HEK293 (cell line): ENCODE measurements at regions not wholly inside any gene's neighbourhood (a gene's known extent, or its start where the extent isn't known, plus 50 kb on each side); places are given as distances from the start of the nearest gene placed in this dataset.
"Not testable (repeated sequence)": the region's sequence is repeated elsewhere in the genome, so short reads cannot be mapped to it uniquely, and the experiment has no call there.

Source experiments
- CTCF ChIA-PET: fragments of 350-600 bp; formaldehyde crosslinking; extraction: SDS; loops from one replicate; lab custom pipeline; 2021; ENCODE audit warnings: antibody characterized with exemption; lab: Yijun Ruan, JAX
- POLR2A ChIA-PET: fragments of 300-600 bp; formaldehyde crosslinking; extraction: SDS; loops from one replicate; lab custom pipeline; 2020; ENCODE audit warnings: antibody characterized with exemption, inconsistent platforms; lab: Yijun Ruan, JAX
- H3K27ac ChIP-seq: fragments of 200-500 bp; sonication (Bioruptor generic); 2 replicates; pipeline ENCODE4 v1.5.1; 2014; ENCODE audit warnings: low read depth, low read length, control low read depth, inconsistent platforms; ENCODE audit errors: extremely low read depth
- H3K36me3 ChIP-seq, 2 experiments: fragments of 200-500 bp in 1 of 2; sonication (Bioruptor generic) in 1 of 2; 1 replicate in 1 of 2; 2 replicates in 1 of 2; pipeline ENCODE4 v1.5.1; 2014 to 2017; ENCODE audit warnings: inconsistent platforms in 2 of 2, low read length in 2 of 2; ENCODE audit not compliant: control insufficient read depth in 2 of 2, insufficient read depth in 1 of 2
- H3K4me1 ChIP-seq: fragments of 200-500 bp; sonication (Bioruptor generic); 2 replicates; pipeline ENCODE4 v1.5.1; 2014; ENCODE audit warnings: mild to moderate bottlenecking, low read length, inconsistent platforms; ENCODE audit not compliant: control insufficient read depth, insufficient read depth
- H3K4me3 ChIP-seq: 2 replicates; pipeline ENCODE4 v1.5.1; 2011; ENCODE audit warnings: low read depth, mild to moderate bottlenecking, control low read depth, low read length, moderate library complexity
- H3K9me3 ChIP-seq: fragments of 200-500 bp; sonication (Bioruptor generic); 2 replicates; pipeline ENCODE4 v1.5.1; 2014; ENCODE audit warnings: low read depth, low read length, inconsistent platforms; ENCODE audit not compliant: control insufficient read depth, insufficient read depth
- FEZF1 ChIP-seq: fragments of 450-650 bp; formaldehyde crosslinking; IDR thresholded peaks from 2 replicates; pipeline ENCODE4 v1.5.1; 2016; ENCODE audit warnings: missing biosample characterization, missing genetic modification characterization
- OVOL3 ChIP-seq: fragments of 450-650 bp; formaldehyde crosslinking; IDR thresholded peaks from 2 replicates; pipeline ENCODE4 v1.5.1; 2016; ENCODE audit warnings: missing biosample characterization, missing genetic modification characterization
- REST ChIP-seq: fragments of 450-650 bp; formaldehyde crosslinking; IDR thresholded peaks from 2 replicates; pipeline ENCODE4 v1.5.1; 2016; ENCODE audit warnings: missing biosample characterization, missing genetic modification characterization
- WT1 ChIP-seq: fragments of 450-650 bp; formaldehyde crosslinking; IDR thresholded peaks from 2 replicates; pipeline ENCODE4 v1.5.1; 2016; ENCODE audit warnings: missing biosample characterization, missing genetic modification characterization
- YY2 ChIP-seq: fragments of 450-650 bp; formaldehyde crosslinking; IDR thresholded peaks from 2 replicates; pipeline ENCODE4 v1.5.1; 2016; ENCODE audit warnings: missing biosample characterization, missing genetic modification characterization
- ZFHX2 ChIP-seq: fragments of 450-650 bp; formaldehyde crosslinking; conservative IDR thresholded peaks from 2 replicates; pipeline ENCODE4 v1.5.1; 2016; ENCODE audit warnings: missing biosample characterization, missing genetic modification characterization
- ZNF138 ChIP-seq: fragments of 450-650 bp; formaldehyde crosslinking; IDR thresholded peaks from 2 replicates; pipeline ENCODE4 v1.5.1; 2016; ENCODE audit warnings: missing biosample characterization, missing genetic modification characterization, borderline replicate concordance
- ZNF155 ChIP-seq: fragments of 450-650 bp; formaldehyde crosslinking; IDR thresholded peaks from 2 replicates; pipeline ENCODE4 v1.5.1; 2016; ENCODE audit warnings: missing biosample characterization, missing genetic modification characterization
- ZNF157 ChIP-seq: fragments of 450-650 bp; formaldehyde crosslinking; IDR thresholded peaks from 2 replicates; pipeline ENCODE4 v1.5.1; 2016; ENCODE audit warnings: missing biosample characterization, missing genetic modification characterization
- ZNF16 ChIP-seq: fragments of 450-650 bp; formaldehyde crosslinking; IDR thresholded peaks from 2 replicates; pipeline ENCODE4 v1.5.1; 2016; ENCODE audit warnings: low read depth, missing biosample characterization, missing genetic modification characterization
- ZNF169 ChIP-seq: fragments of 450-650 bp; formaldehyde crosslinking; IDR thresholded peaks from 2 replicates; pipeline ENCODE4 v1.5.1; 2016; ENCODE audit warnings: missing biosample characterization, missing genetic modification characterization
- ZNF184 ChIP-seq: fragments of 450-650 bp; IDR thresholded peaks from 2 replicates; pipeline ENCODE4 v1.5.1; 2018; ENCODE audit warnings: missing biosample characterization, mild to moderate bottlenecking, missing genetic modification characterization
- ZNF211 ChIP-seq: fragments of 450-650 bp; formaldehyde crosslinking; IDR thresholded peaks from 2 replicates; pipeline ENCODE4 v1.5.1; 2016; ENCODE audit warnings: low read depth, missing biosample characterization, missing genetic modification characterization
- ZNF248 ChIP-seq: fragments of 450-650 bp; formaldehyde crosslinking; IDR thresholded peaks from 2 replicates; pipeline ENCODE4 v1.5.1; 2017; ENCODE audit warnings: missing biosample characterization, missing genetic modification characterization
- ZNF280C ChIP-seq: fragments of 450-650 bp; formaldehyde crosslinking; IDR thresholded peaks from 2 replicates; pipeline ENCODE4 v1.5.1; 2016; ENCODE audit warnings: missing biosample characterization, missing genetic modification characterization
- ZNF311 ChIP-seq: fragments of 450-650 bp; formaldehyde crosslinking; IDR thresholded peaks from 2 replicates; pipeline ENCODE4 v1.5.1; 2017; ENCODE audit warnings: missing biosample characterization, missing genetic modification characterization, borderline replicate concordance
- ZNF324 ChIP-seq: fragments of 450-650 bp; formaldehyde crosslinking; IDR thresholded peaks from 2 replicates; pipeline ENCODE4 v1.5.1; 2016; ENCODE audit warnings: missing biosample characterization, missing genetic modification characterization
- ZNF366 ChIP-seq: fragments of 450-650 bp; formaldehyde crosslinking; conservative IDR thresholded peaks from 2 replicates; pipeline ENCODE4 v1.5.1; 2016; ENCODE audit warnings: missing biosample characterization, missing genetic modification characterization
- ZNF37A ChIP-seq: fragments of 450-650 bp; IDR thresholded peaks from 2 replicates; pipeline ENCODE4 v1.5.1; 2018; ENCODE audit warnings: missing biosample characterization, missing genetic modification characterization
- ZNF404 ChIP-seq: fragments of 450-650 bp; formaldehyde crosslinking; IDR thresholded peaks from 2 replicates; pipeline ENCODE4 v1.5.1; 2017; ENCODE audit warnings: missing biosample characterization, missing genetic modification characterization
- ZNF416 ChIP-seq: fragments of 450-650 bp; formaldehyde crosslinking; IDR thresholded peaks from 2 replicates; pipeline ENCODE4 v1.5.1; 2016; ENCODE audit warnings: missing biosample characterization, missing genetic modification characterization
- ZNF433 ChIP-seq: fragments of 450-650 bp; formaldehyde crosslinking; IDR thresholded peaks from 2 replicates; pipeline ENCODE4 v1.5.1; 2016; ENCODE audit warnings: missing biosample characterization, missing genetic modification characterization, low read depth
- ZNF510 ChIP-seq: fragments of 450-650 bp; formaldehyde crosslinking; IDR thresholded peaks from 2 replicates; pipeline ENCODE4 v1.5.1; 2018; ENCODE audit warnings: mild to moderate bottlenecking, missing genetic modification characterization, missing biosample characterization; ENCODE audit not compliant: insufficient replicate concordance
- ZNF544 ChIP-seq: fragments of 450-650 bp; formaldehyde crosslinking; IDR thresholded peaks from 2 replicates; pipeline ENCODE4 v1.5.0; 2017; ENCODE audit warnings: missing biosample characterization, missing genetic modification characterization
- TF ChIP-seq, protein P1 (sequence below): fragments of 450-650 bp; formaldehyde crosslinking; IDR thresholded peaks from 2 replicates; pipeline ENCODE4 v1.5.1; 2016; ENCODE audit warnings: missing biosample characterization, missing genetic modification characterization

DNA sequence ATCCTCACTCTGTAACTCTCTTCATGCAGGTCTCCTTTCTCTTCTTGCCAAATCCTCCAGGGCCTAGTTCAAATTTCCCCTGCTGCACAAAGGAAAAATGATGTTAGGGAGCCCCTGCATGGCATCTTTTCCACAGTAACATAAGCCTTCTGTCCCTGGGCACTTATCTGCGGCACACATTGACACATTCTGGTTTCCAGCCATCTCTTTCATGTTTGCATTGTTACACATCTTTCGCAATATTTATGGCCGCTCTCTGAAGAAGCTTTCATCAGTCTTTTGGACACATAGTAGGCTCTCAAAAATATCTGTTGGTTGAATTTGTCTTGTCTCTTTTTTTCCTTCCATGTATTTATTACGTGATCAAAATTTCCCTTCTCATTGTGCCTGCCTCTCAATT lies 1806.1 kb upstream of the PIK3C3 start:
- ChIA-PET POLR2A (no interaction called here), CTCF (interaction anchor here (2.0 kb wide), 1 partner anchor 10 kb away, joined by 14 read pairs; no protein-coding TSS in a partner anchor)
- Histone ChIP-seq H3K4me1 (no peaks in the 10 kb centered on the region), H3K9me3 (no peaks in the 10 kb centered on the region), H3K27ac (no peak overlapping the region), H3K4me3 (no peak overlapping the region), H3K36me3 (no peaks in the 10 kb centered on the region)
- TF ChIP-seq ZNF37A (tag by site-specific recombination) (no peak), ZNF155 (no peak), ZNF138 (tag by site-specific recombination) (no peak)

DNA sequence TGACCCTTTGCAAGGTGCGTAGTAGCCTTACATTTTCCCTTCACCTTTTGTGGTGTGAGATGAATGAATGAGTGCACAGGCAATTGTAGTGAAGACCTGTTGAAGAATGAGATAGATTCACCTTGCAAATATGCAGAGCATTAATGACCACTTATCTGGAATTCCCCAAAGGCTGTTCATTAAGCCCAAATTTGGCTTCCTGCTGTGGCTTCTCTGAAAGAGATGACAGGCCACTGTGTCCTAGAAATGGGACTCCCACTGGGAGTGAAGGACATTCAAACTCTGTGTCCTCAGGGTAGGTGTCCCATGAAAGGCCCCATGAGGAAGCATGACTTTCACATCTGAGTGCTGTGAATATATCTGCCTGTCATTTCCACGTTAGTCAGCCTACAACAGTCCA lies 1821.8 kb upstream of the PIK3C3 start:
- no peak for TF ChIP-seq ZNF311 (tag by site-specific recombination)
- TF ChIP-seq ZNF157 (tag by site-specific recombination), result no peak
- TF ChIP-seq ZNF248 (tag by site-specific recombination), result no peak
- no peak for TF ChIP-seq YY2 (tag by site-specific recombination)
- TF ChIP-seq ZNF510, result no peak
- no peak for TF ChIP-seq ZNF37A (tag by site-specific recombination)
- no peak for TF ChIP-seq ZNF211 (tag by site-specific recombination)
- TF ChIP-seq ZNF404 (tag by site-specific recombination), result no peak
- TF ChIP-seq ZNF280C (tag by site-specific recombination), result no peak
- no peak for TF ChIP-seq ZNF366 (tag by site-specific recombination)
- TF ChIP-seq REST (tag by site-specific recombination), result no peak
- Histone ChIP-seq H3K4me3 (no peak overlapping the region), H3K4me1 (no peaks in the 10 kb centered on the region), H3K27ac (no peak overlapping the region), H3K36me3 (no peaks in the 10 kb centered on the region), H3K9me3 (no peaks in the 10 kb centered on the region)
- ChIA-PET CTCF (no interaction called here), POLR2A (no interaction called here)

DNA sequence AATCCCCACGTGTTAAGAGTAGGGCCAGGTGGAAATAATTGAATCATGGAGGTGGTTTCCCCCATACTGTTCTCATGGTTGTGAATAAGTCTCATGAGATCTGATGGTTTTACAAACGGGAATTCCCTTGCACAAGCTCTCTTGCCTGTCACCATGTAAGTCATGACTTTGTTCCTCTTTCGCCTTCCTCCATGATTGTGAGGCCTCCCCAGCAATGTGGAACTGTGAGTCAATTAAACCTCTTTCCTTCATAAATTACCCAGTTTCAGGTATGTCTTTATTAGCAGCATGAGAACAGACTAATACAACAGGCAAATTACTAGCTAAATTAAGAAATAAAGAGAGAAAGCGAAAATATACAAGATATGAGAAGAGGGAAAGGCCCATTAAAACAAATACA lies 1822.6 kb upstream of the PIK3C3 start:
- H3K4me1 ChIP-seq, CTCF ChIA-PET, H3K36me3 ChIP-seq, H3K9me3 ChIP-seq, POLR2A ChIA-PET, H3K4me3 ChIP-seq, H3K27ac ChIP-seq: not testable (repeated sequence)

- H3K36me3 ChIP-seq, result no peaks in the 10 kb centered on the region
- ChIA-PET CTCF (no interaction called here), POLR2A (no interaction called here)
- no peaks in the 10 kb centered on the region for H3K4me1 ChIP-seq
- H3K4me3 ChIP-seq, result no peak overlapping the region
- no peaks in the 10 kb centered on the region for H3K9me3 ChIP-seq
- no peak overlapping the region for H3K27ac ChIP-seq
- TF ChIP-seq ZNF324, result no peak
- no peak for TF ChIP-seq WT1 (tag by site-specific recombination)
- no peak for TF ChIP-seq ZNF16 (tag by site-specific recombination)
- no peak for TF ChIP-seq OVOL3 (tag by site-specific recombination)
- no peak for TF ChIP-seq FEZF1 (tag by site-specific recombination)
- no peak for TF ChIP-seq ZNF184 (tag by site-specific recombination)
- TF ChIP-seq, protein P1, sequence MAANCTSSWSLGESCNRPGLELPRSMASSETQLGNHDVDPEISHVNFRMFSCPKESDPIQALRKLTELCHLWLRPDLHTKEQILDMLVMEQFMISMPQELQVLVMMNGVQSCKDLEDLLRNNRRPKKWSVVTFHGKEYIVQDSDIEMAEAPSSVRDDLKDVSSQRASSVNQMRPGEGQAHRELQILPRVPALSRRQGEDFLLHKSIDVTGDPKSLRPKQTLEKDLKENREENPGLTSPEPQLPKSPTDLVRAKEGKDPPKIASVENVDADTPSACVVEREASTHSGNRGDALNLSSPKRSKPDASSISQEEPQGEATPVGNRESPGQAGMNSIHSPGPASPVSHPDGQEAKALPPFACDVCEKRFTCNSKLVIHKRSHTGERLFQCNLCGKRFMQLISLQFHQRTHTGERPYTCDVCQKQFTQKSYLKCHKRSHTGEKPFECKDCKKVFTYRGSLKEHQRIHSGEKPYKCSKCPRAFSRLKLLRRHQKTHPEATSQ (tag by site-specific recombination), result no peak
- no peak for TF ChIP-seq ZNF169 (tag by site-specific recombination)
- no peak for TF ChIP-seq ZNF544 (tag by site-specific recombination)
- TF ChIP-seq ZFHX2 (tag by site-specific recombination), result no peak
- TF ChIP-seq ZNF416 (tag by site-specific recombination), result no peak
- TF ChIP-seq ZNF433 (tag by site-specific recombination), result no peak
Measured at GRCh38 chr18:40124107-40124506, 1830.9 kb upstream of the PIK3C3 start.
